Activated CD4-positive, alpha-beta memory T cell treated with anti-CD3 and anti-CD28 coated beads for 36 hours (primary cell): ENCODE measurements at regions not wholly inside any gene's neighbourhood (a gene's known extent, or its start where the extent isn't known, plus 50 kb on each side); places are given as distances from the start of the nearest gene placed in this dataset.

ENCODE experiments used
- CTCF ChIA-PET: fragments of 350-600 bp; sonication (Branson Sonifier 250); formaldehyde crosslinking; loops from one replicate; lab custom pipeline; 2021; ENCODE audit warnings: antibody characterized with exemption, inconsistent platforms; lab: Charles Lee
- POLR2A ChIA-PET: fragments of 350-600 bp; sonication (Branson Sonifier 250); formaldehyde crosslinking; loops from one replicate; lab custom pipeline; 2021; ENCODE audit warnings: antibody characterized with exemption; lab: Charles Lee
- DNase-seq: peaks from one replicate; pipeline ENCODE4 v3.0.0-alpha.2; 2020
- H3K27ac Mint-ChIP-seq: one replicate; pipeline ENCODE4 v1.8.0; 2021; ENCODE audit warnings: mixed read lengths
- H3K27me3 Mint-ChIP-seq: one replicate; pipeline ENCODE4 v1.8.0; 2021; ENCODE audit warnings: mixed read lengths
- H3K36me3 Mint-ChIP-seq: one replicate; pipeline ENCODE4 v1.8.0; 2021; ENCODE audit warnings: mixed read lengths
- H3K4me1 Mint-ChIP-seq: one replicate; pipeline ENCODE4 v1.8.0; 2021; ENCODE audit warnings: low read depth, mixed read lengths
- H3K4me3 Mint-ChIP-seq: one replicate; pipeline ENCODE4 v1.8.0; 2021; ENCODE audit warnings: mild to moderate bottlenecking, mixed read lengths
- H3K9me3 Mint-ChIP-seq: one replicate; pipeline ENCODE4 v1.8.0; 2021; ENCODE audit warnings: mixed read lengths
- intact Hi-C: fragments of 100-400 bp; cut with micrococcal nuclease; formaldehyde crosslinking; loops from one replicate; pipeline ENCODE4 v1.15.1; 2023

GRCh38 chr11:70012134-70012733, 65.9 kb upstream of the ANO1 start:
- H3K27me3 Mint-ChIP-seq, result peaks cover 3% of the 10 kb centered on the region
- intact Hi-C loops, result no loop called here
- no peak for DNase-seq
- H3K9me3 Mint-ChIP-seq, result no peaks in the 10 kb centered on the region
- H3K4me1 Mint-ChIP-seq, result no peaks in the 10 kb centered on the region
- H3K27ac Mint-ChIP-seq, result no peak overlapping the region
- ChIA-PET POLR2A (no interaction called here), CTCF (no interaction called here)
- H3K4me3 Mint-ChIP-seq, result no peak overlapping the region
- no peaks in the 10 kb centered on the region for H3K36me3 Mint-ChIP-seq

GRCh38 chr11:70014291-70014690, 63.8 kb upstream of the ANO1 start:
- POLR2A ChIA-PET, result no interaction called here
- Mint-ChIP-seq H3K9me3 (no peaks in the 10 kb centered on the region), H3K27me3 (no peaks in the 10 kb centered on the region), H3K36me3 (no peaks in the 10 kb centered on the region), H3K27ac (no peak overlapping the region), H3K4me1 (no peaks in the 10 kb centered on the region), H3K4me3 (no peak overlapping the region)
- intact Hi-C loops, result no loop called here
- no peak for DNase-seq
- CTCF ChIA-PET, result no interaction called here

- intact Hi-C loops, result no loop called here
- Mint-ChIP-seq H3K36me3 (no peaks in the 10 kb centered on the region), H3K4me3 (no peak overlapping the region), H3K9me3 (no peaks in the 10 kb centered on the region), H3K4me1 (no peaks in the 10 kb centered on the region), H3K27ac (no peak overlapping the region), H3K27me3 (no peaks in the 10 kb centered on the region)
- CTCF ChIA-PET, result no interaction called here
- POLR2A ChIA-PET, result no interaction called here
- DNase-seq, result no peak
These were observed 61.3 kb upstream of the ANO1 start for GRCh38 chr11:70016666-70017367.

- H3K36me3 Mint-ChIP-seq, result no peaks in the 10 kb centered on the region
- no peaks in the 10 kb centered on the region for H3K27me3 Mint-ChIP-seq
- CTCF ChIA-PET, result interaction anchor here (0.6 kb wide), 1 partner anchor 926 kb away, joined by 3 read pairs; no protein-coding TSS in a partner anchor
- intact Hi-C loops, result no loop called here
- no peak for DNase-seq
- H3K4me1 Mint-ChIP-seq, result no peaks in the 10 kb centered on the region
- H3K4me3 Mint-ChIP-seq, result no peak overlapping the region
- POLR2A ChIA-PET, result no interaction called here
- no peaks in the 10 kb centered on the region for H3K9me3 Mint-ChIP-seq
- no peak overlapping the region for H3K27ac Mint-ChIP-seq
These were observed 59.3 kb upstream of the ANO1 start for GRCh38 chr11:70018816-70019215.

- H3K36me3 Mint-ChIP-seq, result no peaks in the 10 kb centered on the region
- H3K9me3 Mint-ChIP-seq, result no peaks in the 10 kb centered on the region
- no peak overlapping the region for H3K4me3 Mint-ChIP-seq
- no peaks in the 10 kb centered on the region for H3K4me1 Mint-ChIP-seq
- no peak overlapping the region for H3K27ac Mint-ChIP-seq
- H3K27me3 Mint-ChIP-seq, result no peaks in the 10 kb centered on the region
- ChIA-PET POLR2A (no interaction called here), CTCF (no interaction called here)
- no peak for DNase-seq
- intact Hi-C loops, result no loop called here
These were observed 58.5 kb upstream of the ANO1 start for GRCh38 chr11:70019576-70020011.

- no peaks in the 10 kb centered on the region for H3K4me1 Mint-ChIP-seq
- H3K9me3 Mint-ChIP-seq, result no peaks in the 10 kb centered on the region
- no peaks in the 10 kb centered on the region for H3K27me3 Mint-ChIP-seq
- no peak for DNase-seq
- H3K36me3 Mint-ChIP-seq, result no peaks in the 10 kb centered on the region
- no peak overlapping the region for H3K27ac Mint-ChIP-seq
- ChIA-PET POLR2A (no interaction called here), CTCF (interaction anchor here (0.5 kb wide), 1 partner anchor 13 kb away, joined by 3 read pairs; no protein-coding TSS in a partner anchor)
- no peak overlapping the region for H3K4me3 Mint-ChIP-seq
- intact Hi-C loops, result no loop called here
These were observed 57.5 kb upstream of the ANO1 start for GRCh38 chr11:70020336-70021214.

GRCh38 chr11:70021586-70021985, 56.5 kb upstream of the ANO1 start:
- H3K4me3 Mint-ChIP-seq, result no peak overlapping the region
- DNase-seq, result no peak
- H3K27ac Mint-ChIP-seq, result no peak overlapping the region
- no peaks in the 10 kb centered on the region for H3K27me3 Mint-ChIP-seq
- no peaks in the 10 kb centered on the region for H3K36me3 Mint-ChIP-seq
- intact Hi-C loops, result no loop called here
- POLR2A ChIA-PET, result no interaction called here
- no peaks in the 10 kb centered on the region for H3K4me1 Mint-ChIP-seq
- no peaks in the 10 kb centered on the region for H3K9me3 Mint-ChIP-seq
- CTCF ChIA-PET, result no interaction called here

GRCh38 chr11:70024036-70024772, 53.9 kb upstream of the ANO1 start:
- POLR2A ChIA-PET, result no interaction called here
- intact Hi-C loops, result no loop called here
- Mint-ChIP-seq H3K27ac (no peak overlapping the region), H3K9me3 (no peaks in the 10 kb centered on the region), H3K36me3 (no peaks in the 10 kb centered on the region), H3K27me3 (no peaks in the 10 kb centered on the region), H3K4me3 (no peak overlapping the region), H3K4me1 (no peaks in the 10 kb centered on the region)
- CTCF ChIA-PET, result interaction anchor here (0.7 kb wide), 1 partner anchor 109 kb away, joined by 3 read pairs; no protein-coding TSS in a partner anchor
- no peak for DNase-seq

GRCh38 chr11:70024773-70025045, 53.4 kb upstream of the ANO1 start:
- intact Hi-C loops, result no loop called here
- Mint-ChIP-seq H3K9me3 (no peaks in the 10 kb centered on the region), H3K27ac (no peak overlapping the region), H3K27me3 (no peaks in the 10 kb centered on the region), H3K4me1 (no peaks in the 10 kb centered on the region), H3K36me3 (no peaks in the 10 kb centered on the region), H3K4me3 (no peak overlapping the region)
- DNase-seq, result no peak
- CTCF ChIA-PET, result interaction anchor here (0.7 kb wide), 1 partner anchor 109 kb away, joined by 3 read pairs; no protein-coding TSS in a partner anchor
- POLR2A ChIA-PET, result no interaction called here

GRCh38 chr11:70025308-70025707, 52.8 kb upstream of the ANO1 start:
- Mint-ChIP-seq H3K4me1 (no peaks in the 10 kb centered on the region), H3K27ac (no peak overlapping the region), H3K4me3 (no peak overlapping the region), H3K9me3 (no peaks in the 10 kb centered on the region), H3K36me3 (no peaks in the 10 kb centered on the region), H3K27me3 (no peaks in the 10 kb centered on the region)
- ChIA-PET POLR2A (no interaction called here), CTCF (no interaction called here)
- DNase-seq, result no peak
- intact Hi-C loops, result no loop called here

- Mint-ChIP-seq H3K27ac (no peak overlapping the region), H3K36me3 (no peaks in the 10 kb centered on the region), H3K4me1 (no peaks in the 10 kb centered on the region), H3K27me3 (no peaks in the 10 kb centered on the region), H3K9me3 (no peaks in the 10 kb centered on the region), H3K4me3 (no peak overlapping the region)
- ChIA-PET CTCF (no interaction called here), POLR2A (no interaction called here)
- intact Hi-C loops, result no loop called here
- DNase-seq, result no peak
These were observed 52.1 kb upstream of the ANO1 start for GRCh38 chr11:70026012-70026411.

- Mint-ChIP-seq H3K4me3 (no peak overlapping the region), H3K36me3 (no peaks in the 10 kb centered on the region), H3K9me3 (no peaks in the 10 kb centered on the region), H3K27ac (no peak overlapping the region), H3K4me1 (no peaks in the 10 kb centered on the region), H3K27me3 (no peaks in the 10 kb centered on the region)
- DNase-seq, result no peak
- intact Hi-C loops, result no loop called here
- ChIA-PET CTCF (no interaction called here), POLR2A (no interaction called here)
These were observed 51.4 kb upstream of the ANO1 start for GRCh38 chr11:70026726-70027125.
